BJ (cell line): ENCODE measurements at regions not wholly inside any gene's neighbourhood (a gene's known extent, or its start where the extent isn't known, plus 50 kb on each side); places are given as distances from the start of the nearest gene placed in this dataset.
"Not testable (repeated sequence)": the region's sequence is repeated elsewhere in the genome, so short reads cannot be mapped to it uniquely, and the experiment has no call there.

Source experiments
- CTCF ChIA-PET: fragments of 350-600 bp; formaldehyde crosslinking; extraction: SDS; loops from one replicate; lab custom pipeline; 2021; ENCODE audit warnings: antibody characterized with exemption, inconsistent platforms; lab: Yijun Ruan, JAX
- POLR2A ChIA-PET: fragments of 300-600 bp; sonication (Branson Sonifier 250); formaldehyde crosslinking; extraction: SDS; loops from one replicate; lab custom pipeline; 2021; ENCODE audit warnings: antibody characterized with exemption; lab: Charles Lee
- DNase-seq: peaks from one replicate; pipeline ENCODE4 v3.0.0-alpha.2; 2011; ENCODE audit warnings: low read depth
- H3K27me3 ChIP-seq: 2 replicates; pipeline ENCODE4 v1.6.0; 2011; ENCODE audit warnings: low read length; ENCODE audit not compliant: control insufficient read depth, insufficient read depth
- H3K36me3 ChIP-seq: 2 replicates; pipeline ENCODE4 v1.5.1; 2011; ENCODE audit warnings: low read length; ENCODE audit not compliant: control insufficient read depth, insufficient read depth
- H3K4me3 ChIP-seq: 2 replicates; pipeline ENCODE4 v1.5.1; 2011; ENCODE audit warnings: low read depth, mild to moderate bottlenecking, control low read depth, low read length
- CTCF ChIP-seq: IDR thresholded peaks from 2 replicates; pipeline ENCODE4 v1.5.1; 2011; ENCODE audit warnings: low read depth, mild to moderate bottlenecking, control low read depth, inconsistent platforms, low read length, moderate library complexity; ENCODE audit not compliant: insufficient read depth

GRCh38 chr10:35783305-35783838 is 141.3 kb upstream of the FZD8 start:
- no peak for TF ChIP-seq CTCF
- H3K27me3 ChIP-seq: no peaks in the 10 kb centered on the region; the same call in none of the 2 replicates
- no peaks in the 10 kb centered on the region for H3K36me3 ChIP-seq
- no peak for DNase-seq
- no peak overlapping the region for H3K4me3 ChIP-seq
- POLR2A ChIA-PET: no interaction called here
- CTCF ChIA-PET: interaction anchor here (0.6 kb wide), 1 partner anchor 66 kb away, joined by 5 read pairs; no protein-coding TSS in a partner anchor

- no peak for TF ChIP-seq CTCF
- H3K27me3 ChIP-seq: no peaks in the 10 kb centered on the region; the same call in none of the 2 replicates
- CTCF ChIA-PET: interaction anchor here (1.1 to 2.0 kb wide), 2 partner anchors 16 to 135 kb away, joined by 3 to 11 read pairs; no protein-coding TSS in a partner anchor
- POLR2A ChIA-PET: no interaction called here
- H3K4me3 ChIP-seq: no peak overlapping the region
- no peaks in the 10 kb centered on the region for H3K36me3 ChIP-seq
- DNase-seq: no peak
Observed at GRCh38 chr10:35781643-35782035, 139.5 kb upstream of the FZD8 start.

GRCh38 chr10:35780970-35781642 is 139.0 kb upstream of the FZD8 start:
- POLR2A ChIA-PET: no interaction called here
- H3K27me3 ChIP-seq: no peaks in the 10 kb centered on the region; the same call in none of the 2 replicates
- DNase-seq: no peak
- no peaks in the 10 kb centered on the region for H3K36me3 ChIP-seq
- no peak for TF ChIP-seq CTCF
- H3K4me3 ChIP-seq: no peak overlapping the region
- CTCF ChIA-PET: interaction anchor here (1.1 to 2.0 kb wide), 2 partner anchors 16 to 136 kb away, joined by 3 to 11 read pairs; no protein-coding TSS in a partner anchor

GRCh38 chr10:35778306-35778705 is 136.2 kb upstream of the FZD8 start:
- H3K36me3 ChIP-seq: no peaks in the 10 kb centered on the region
- CTCF ChIA-PET: interaction anchor here (0.6 to 1.9 kb wide), 3 partner anchors 13 to 145 kb away, joined by 3 to 4 read pairs (median 3); no protein-coding TSS in a partner anchor
- no peak overlapping the region for H3K4me3 ChIP-seq
- POLR2A ChIA-PET: no interaction called here
- no peak for TF ChIP-seq CTCF
- H3K27me3 ChIP-seq: no peaks in the 10 kb centered on the region; the same call in none of the 2 replicates
- DNase-seq: no peak

GRCh38 chr10:35776557-35776956 is 134.5 kb upstream of the FZD8 start:
- DNase-seq, H3K27me3 ChIP-seq, H3K36me3 ChIP-seq, CTCF ChIA-PET, H3K4me3 ChIP-seq, POLR2A ChIA-PET: not testable (repeated sequence)
